K562 (cell line): ENCODE measurements at regions not wholly inside any gene's neighbourhood (a gene's known extent, or its start where the extent isn't known, plus 50 kb on each side); places are given as distances from the start of the nearest gene placed in this dataset.

ENCODE experiments used
- CREB1 ChIP-seq, 2 experiments: sonication (generic) in 1 of 2; formaldehyde crosslinking in 1 of 2; IDR thresholded peaks; 2 replicates each; pipeline versions ENCODE4 v1.6.1 to v1.8.0; 2012 to 2022; ENCODE audit warnings: inconsistent platforms in 1 of 2, mild to moderate bottlenecking in 1 of 2, missing genetic modification reagents in 1 of 2, moderate library complexity in 1 of 2
- CTCF ChIP-seq, 3 experiments: IDR thresholded peaks in 2 of 3; conservative IDR thresholded peaks in 1 of 3; 2 replicates each; pipeline ENCODE4 v1.5.1; 2011 to 2012; ENCODE audit warnings: low read length in 3 of 3, mild to moderate bottlenecking in 3 of 3, control low read depth in 2 of 3, improper control_type of control experiment in 1 of 3, inconsistent platforms in 1 of 3, low read depth in 1 of 3, mixed read lengths in 1 of 3, moderate library complexity in 1 of 3; ENCODE audit not compliant: insufficient read depth in 2 of 3
- ELF1 ChIP-seq: fragments of 200-800 bp; sonication (Bioruptor generic); IDR thresholded peaks from 2 replicates; pipeline ENCODE4 v1.6.1; 2016; ENCODE audit warnings: missing genetic modification characterization, missing compliant biosample characterization
- NR4A1 ChIP-seq, 2 experiments: fragments of 250-450 bp in 1 of 2; fragments of 450-650 bp in 1 of 2; sonication (Bioruptor Pico) in 1 of 2; IDR thresholded peaks; 2 replicates each; pipeline versions ENCODE4 v1.4.0 to v1.6.1; 2016 to 2020; ENCODE audit warnings: mild to moderate bottlenecking in 2 of 2, missing compliant biosample characterization in 1 of 2, missing genetic modification characterization in 1 of 2, moderate library complexity in 1 of 2
- POLR2A ChIP-seq: fragments of 450-650 bp; conservative IDR thresholded peaks from 2 replicates; pipeline ENCODE4 v1.6.1; 2016
- POLR2AphosphoS5 ChIP-seq: IDR thresholded peaks from 2 replicates; pipeline ENCODE4 v1.6.1; 2011; ENCODE audit warnings: mild to moderate bottlenecking, low read depth, low read length, moderate library complexity; ENCODE audit not compliant: control insufficient read depth, insufficient read depth
- POLR3G ChIP-seq: IDR thresholded peaks from 2 replicates; pipeline ENCODE4 v1.6.1; 2011; ENCODE audit not compliant: insufficient read length, insufficient replicate concordance; ENCODE audit errors: extremely low read depth
- RAD21 ChIP-seq, 2 experiments: fragments of 250-450 bp in 1 of 2; fragments of 450-650 bp in 1 of 2; sonication (Bioruptor Pico) in 1 of 2; formaldehyde crosslinking in 1 of 2; IDR thresholded peaks in 1 of 2; conservative IDR thresholded peaks in 1 of 2; 2 replicates each; pipeline versions ENCODE4 v1.4.0 to v1.8.0; 2020 to 2022; ENCODE audit warnings: mild to moderate bottlenecking in 2 of 2, moderate library complexity in 1 of 2
- SIRT6 ChIP-seq: IDR thresholded peaks from one replicate; pipeline ENCODE4 v1.6.1; 2012; ENCODE audit warnings: low read depth, mild to moderate bottlenecking, control low read depth, inconsistent platforms, low read length, moderate library complexity
- SMAD4 ChIP-seq: fragments of 250-450 bp; sonication (Bioruptor Pico); conservative IDR thresholded peaks from 2 replicates; pipeline ENCODE4 v1.8.0; 2021; ENCODE audit warnings: inconsistent platforms, mild to moderate bottlenecking, moderate library complexity
- SP1 ChIP-seq: sonication (generic); formaldehyde crosslinking; IDR thresholded peaks from 2 replicates; pipeline ENCODE4 v1.8.1; 2022; ENCODE audit warnings: mild to moderate bottlenecking, missing genetic modification reagents
- ZNF507 ChIP-seq: conservative IDR thresholded peaks from 2 replicates; pipeline ENCODE4 v1.6.1; 2017; ENCODE audit warnings: missing genetic modification characterization, missing compliant biosample characterization
- TF ChIP-seq, protein P1 (sequence below): fragments of 250-450 bp; sonication (Bioruptor Pico); IDR thresholded peaks from 2 replicates; pipeline ENCODE4 v1.5.0; 2021; ENCODE audit warnings: mild to moderate bottlenecking, borderline replicate concordance
- TF ChIP-seq, protein P2 (sequence below), 2 experiments: IDR thresholded peaks; 2 replicates each; pipeline ENCODE4 v1.6.1; 2011; ENCODE audit warnings: borderline replicate concordance in 1 of 2, control low read depth in 1 of 2, low read depth in 1 of 2, low read length in 1 of 2, mild to moderate bottlenecking in 1 of 2, mixed read lengths in 1 of 2, moderate library complexity in 1 of 2; ENCODE audit not compliant: insufficient read depth in 1 of 2, insufficient read length in 1 of 2, poor library complexity in 1 of 2, severe bottlenecking in 1 of 2; ENCODE audit errors: extremely low read depth in 1 of 2

- TF ChIP-seq ELF1 (no peak), CTCF (IDR thresholded peaks at IDR 0.05 in 2 of 3, conservative IDR thresholded peaks at IDR 0.05 in 1 of 3; ENCODE audit: insufficient read depth in 2 of 3, low read depth in 1 of 3, low read length in 3 of 3) (no peak), RAD21 (CRISPR knock-in tag; conservative IDR thresholded peaks at IDR 0.05 in 1 of 2, IDR thresholded peaks at IDR 0.05 in 1 of 2) (no peak), SP1 (CRISPR knock-in tag) (no peak), CREB1 (IDR thresholded peaks at IDR 0.05) (no peak), CREB1 (CRISPR knock-in tag; IDR thresholded peaks at IDR 0.05) (no peak), NR4A1 (CRISPR knock-in tag; IDR thresholded peaks at IDR 0.05) (no peak), NR4A1 (tag; IDR thresholded peaks at IDR 0.05) (no peak), SIRT6 (no peak), ZNF507 (tag) (no peak), POLR3G (no peak), SMAD4 (CRISPR knock-in tag) (no peak), POLR2A (no peak), POLR2AphosphoS5 (no peak)
- TF ChIP-seq, protein P1, sequence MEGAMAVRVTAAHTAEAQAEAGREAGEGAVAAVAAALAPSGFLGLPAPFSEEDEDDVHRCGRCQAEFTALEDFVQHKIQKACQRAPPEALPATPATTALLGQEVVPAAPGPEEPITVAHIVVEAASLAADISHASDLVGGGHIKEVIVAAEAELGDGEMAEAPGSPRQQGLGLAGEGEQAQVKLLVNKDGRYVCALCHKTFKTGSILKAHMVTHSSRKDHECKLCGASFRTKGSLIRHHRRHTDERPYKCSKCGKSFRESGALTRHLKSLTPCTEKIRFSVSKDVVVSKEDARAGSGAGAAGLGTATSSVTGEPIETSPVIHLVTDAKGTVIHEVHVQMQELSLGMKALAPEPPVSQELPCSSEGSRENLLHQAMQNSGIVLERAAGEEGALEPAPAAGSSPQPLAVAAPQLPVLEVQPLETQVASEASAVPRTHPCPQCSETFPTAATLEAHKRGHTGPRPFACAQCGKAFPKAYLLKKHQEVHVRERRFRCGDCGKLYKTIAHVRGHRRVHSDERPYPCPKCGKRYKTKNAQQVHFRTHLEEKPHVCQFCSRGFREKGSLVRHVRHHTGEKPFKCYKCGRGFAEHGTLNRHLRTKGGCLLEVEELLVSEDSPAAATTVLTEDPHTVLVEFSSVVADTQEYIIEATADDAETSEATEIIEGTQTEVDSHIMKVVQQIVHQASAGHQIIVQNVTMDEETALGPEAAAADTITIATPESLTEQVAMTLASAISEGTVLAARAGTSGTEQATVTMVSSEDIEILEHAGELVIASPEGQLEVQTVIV (CRISPR knock-in tag): no peak
- TF ChIP-seq, protein P2, sequence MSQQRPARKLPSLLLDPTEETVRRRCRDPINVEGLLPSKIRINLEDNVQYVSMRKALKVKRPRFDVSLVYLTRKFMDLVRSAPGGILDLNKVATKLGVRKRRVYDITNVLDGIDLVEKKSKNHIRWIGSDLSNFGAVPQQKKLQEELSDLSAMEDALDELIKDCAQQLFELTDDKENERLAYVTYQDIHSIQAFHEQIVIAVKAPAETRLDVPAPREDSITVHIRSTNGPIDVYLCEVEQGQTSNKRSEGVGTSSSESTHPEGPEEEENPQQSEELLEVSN (IDR thresholded peaks at IDR 0.05; ENCODE audit: borderline replicate concordance in 1 of 2, extremely low read depth in 1 of 2, insufficient read depth in 1 of 2, insufficient read length in 1 of 2, low read depth in 1 of 2, low read length in 1 of 2, poor library complexity in 1 of 2, severe bottlenecking in 1 of 2): no peak
Observed at GRCh38 chr5:144092508-144092907, 78.0 kb downstream of the YIPF5 start.
